Keratinocyte (primary cell): ENCODE measurements at regions not wholly inside any gene's neighbourhood (a gene's known extent, or its start where the extent isn't known, plus 50 kb on each side); places are given as distances from the start of the nearest gene placed in this dataset.

Source experiments
- DNase-seq: peaks from one replicate; pipeline ENCODE4 v3.0.0-alpha.2; 2011; ENCODE audit warnings: low read depth, missing footprints, low spot score
- FAIRE-seq: peaks from 2 replicates; lab custom pipeline; 2011; peaks lifted over from hg19 to GRCh38; lab: Jason Lieb, UNC
- H2AFZ ChIP-seq: 2 replicates; pipeline ENCODE4 v1.6.0; 2012; ENCODE audit warnings: low read length, control low read depth, inconsistent platforms; ENCODE audit not compliant: control insufficient read depth
- H3K27ac ChIP-seq: 2 replicates; pipeline ENCODE4 v1.5.1; 2011; ENCODE audit warnings: low read length; ENCODE audit not compliant: control insufficient read depth, insufficient read depth
- H3K27me3 ChIP-seq: 3 replicates; pipeline ENCODE4 v1.6.0; 2011; ENCODE audit warnings: low read length; ENCODE audit not compliant: control insufficient read depth, insufficient read depth; ENCODE audit errors: extremely low read depth
- H3K36me3 ChIP-seq, 2 experiments: 2 replicates in 1 of 2; 3 replicates in 1 of 2; pipeline ENCODE4 v1.5.1; 2011; ENCODE audit warnings: low read length in 2 of 2, mild to moderate bottlenecking in 1 of 2; ENCODE audit not compliant: control insufficient read depth in 2 of 2, insufficient read depth in 2 of 2; ENCODE audit errors: extremely low read depth in 1 of 2
- H3K4me1 ChIP-seq: 3 replicates; pipeline ENCODE4 v1.5.1; 2011; ENCODE audit warnings: low read length; ENCODE audit not compliant: control insufficient read depth, insufficient read depth; ENCODE audit errors: extremely low read depth
- H3K4me2 ChIP-seq: 3 replicates; pipeline ENCODE4 v1.6.0; 2011; ENCODE audit warnings: low read depth, low read length; ENCODE audit not compliant: control insufficient read depth, insufficient read depth; ENCODE audit errors: extremely low read depth
- H3K4me3 ChIP-seq, 3 experiments: fragments of 200-600 bp in 1 of 3; sonication (generic) in 1 of 3; 2 replicates in 2 of 3; 3 replicates in 1 of 3; pipeline ENCODE4 v1.5.1; 2011 to 2016; ENCODE audit warnings: low read length in 3 of 3, mild to moderate bottlenecking in 3 of 3, control low read depth in 2 of 3, inconsistent platforms in 1 of 3, low read depth in 1 of 3, mixed read lengths in 1 of 3, mixed run types in 1 of 3, moderate library complexity in 1 of 3; ENCODE audit not compliant: control insufficient read depth in 2 of 3, insufficient read depth in 2 of 3; ENCODE audit errors: extremely low read depth in 1 of 3
- H3K79me2 ChIP-seq: 2 replicates; pipeline ENCODE4 v1.6.0; 2012; ENCODE audit warnings: low read length; ENCODE audit not compliant: control insufficient read depth, insufficient read depth
- H3K9ac ChIP-seq: 3 replicates; pipeline ENCODE4 v1.6.0; 2011; ENCODE audit warnings: low read length; ENCODE audit not compliant: control insufficient read depth, insufficient read depth; ENCODE audit errors: extremely low read depth
- H3K9me1 ChIP-seq: 3 replicates; pipeline ENCODE4 v1.6.0; 2011; ENCODE audit warnings: low read length; ENCODE audit not compliant: control insufficient read depth, insufficient read depth; ENCODE audit errors: extremely low read depth
- H3K9me3 ChIP-seq: 2 replicates; pipeline ENCODE4 v1.5.1; 2012; ENCODE audit warnings: low read depth, low read length; ENCODE audit not compliant: control insufficient read depth
- H4K20me1 ChIP-seq: 3 replicates; pipeline ENCODE4 v1.6.0; 2011; ENCODE audit warnings: low read length; ENCODE audit not compliant: control insufficient read depth, insufficient read depth; ENCODE audit errors: extremely low read depth
- EZH2 ChIP-seq: IDR thresholded peaks from one replicate; pipeline ENCODE4 v1.6.1; 2012; ENCODE audit warnings: inconsistent platforms, mild to moderate bottlenecking, low read length, moderate library complexity
- dilution Hi-C: fragments of 300-500 bp; cut with MboI; formaldehyde crosslinking; loops from one replicate; pipeline ENCODE4 v1.7.0; 2020; ENCODE audit warnings: low sequenced_read_pairs; ENCODE audit not compliant: extremely low pct_ligation_motif_present
- TF ChIP-seq, protein P1 (sequence below), 3 experiments: IDR thresholded peaks in 1 of 3; conservative IDR thresholded peaks in 1 of 3; optimal IDR thresholded peaks in 1 of 3; 2 replicates in 2 of 3; 3 replicates in 1 of 3; pipeline versions ENCODE3 to v1.5.1; 2011; ENCODE audit warnings: low read length in 3 of 3, mild to moderate bottlenecking in 3 of 3, moderate library complexity in 2 of 3, control low read depth in 1 of 3, inconsistent platforms in 1 of 3; ENCODE audit not compliant: insufficient read depth in 2 of 3; ENCODE audit errors: extremely low read depth in 1 of 3

DNA sequence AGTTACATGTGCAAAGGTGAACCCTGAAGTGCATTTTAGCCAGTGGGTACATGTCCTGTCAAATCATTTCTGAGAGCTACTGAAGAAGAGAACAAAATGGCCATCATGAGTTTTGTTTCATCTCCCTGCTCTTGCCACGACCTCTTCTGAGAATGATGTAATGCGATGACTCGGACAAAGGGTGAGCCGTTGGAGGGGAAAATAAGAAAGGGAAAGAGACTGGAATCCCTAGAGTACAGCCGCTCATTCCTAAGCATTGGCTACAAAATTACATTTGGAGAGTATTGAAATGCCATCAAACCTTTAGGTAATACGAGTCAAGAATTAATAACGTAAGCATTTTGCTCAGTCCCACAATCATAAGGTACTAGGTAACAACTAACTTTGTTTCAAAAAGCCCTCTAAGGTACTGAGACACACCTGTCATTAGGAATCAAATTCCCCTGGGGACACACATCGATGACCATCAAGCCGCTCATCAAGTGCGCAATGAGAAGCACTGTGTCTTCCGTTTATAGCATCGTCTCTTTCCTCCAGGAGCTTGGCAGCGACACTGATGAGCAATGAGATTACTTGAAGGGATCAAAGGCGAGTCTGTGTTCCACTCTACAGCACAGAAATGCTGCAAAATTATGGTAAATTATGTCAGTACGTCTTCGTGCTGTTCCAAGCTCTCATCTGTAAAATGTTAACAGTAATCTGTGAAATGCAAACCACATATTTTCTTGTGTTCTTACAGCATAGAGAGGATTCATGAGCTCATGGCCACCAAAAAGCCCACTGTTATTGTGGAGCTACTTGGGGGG is 97.3 kb upstream of the PIEZO2 start:
- no peak for FAIRE-seq
- dilution Hi-C loops: no loop called here

DNA sequence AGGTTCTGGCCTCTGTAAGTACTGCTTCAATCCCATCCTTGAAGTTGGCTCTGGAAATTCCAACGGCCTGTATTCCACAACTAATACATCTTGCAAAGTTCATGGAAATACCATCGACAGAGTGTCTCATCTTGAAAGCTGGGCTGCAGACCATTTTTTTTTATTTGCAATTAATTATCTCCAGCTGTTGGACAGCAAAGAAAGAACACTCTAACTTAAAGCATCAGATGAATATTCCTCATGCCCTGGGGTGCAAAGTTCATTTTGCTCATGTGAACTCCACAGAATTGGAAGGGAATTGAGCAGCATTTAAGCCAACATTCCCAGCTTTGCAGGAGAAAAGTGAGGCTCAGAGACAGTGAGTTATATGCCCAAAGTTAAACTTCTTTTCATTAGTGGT is 96.5 kb upstream of the PIEZO2 start:
- Histone ChIP-seq H3K9me3 (peaks cover 2% of the 10 kb centered on the region), H3K79me2 (no peaks in the 10 kb centered on the region), H3K36me3 (no peaks in the 10 kb centered on the region), H3K4me1 (no peaks in the 10 kb centered on the region), H3K4me2 (no peak overlapping the region), H3K4me3 (no peak overlapping the region), H3K27me3 (no peaks in the 10 kb centered on the region), H3K9ac (no peak overlapping the region), H3K27ac (no peak overlapping the region), H4K20me1 (no peaks in the 10 kb centered on the region), H2AFZ (no peak overlapping the region), H3K9me1 (no peaks in the 10 kb centered on the region)
- FAIRE-seq (no peak), DNase-seq (no peak)
- dilution Hi-C loops: no loop called here
- no peak for TF ChIP-seq EZH2
- TF ChIP-seq, protein P1, sequence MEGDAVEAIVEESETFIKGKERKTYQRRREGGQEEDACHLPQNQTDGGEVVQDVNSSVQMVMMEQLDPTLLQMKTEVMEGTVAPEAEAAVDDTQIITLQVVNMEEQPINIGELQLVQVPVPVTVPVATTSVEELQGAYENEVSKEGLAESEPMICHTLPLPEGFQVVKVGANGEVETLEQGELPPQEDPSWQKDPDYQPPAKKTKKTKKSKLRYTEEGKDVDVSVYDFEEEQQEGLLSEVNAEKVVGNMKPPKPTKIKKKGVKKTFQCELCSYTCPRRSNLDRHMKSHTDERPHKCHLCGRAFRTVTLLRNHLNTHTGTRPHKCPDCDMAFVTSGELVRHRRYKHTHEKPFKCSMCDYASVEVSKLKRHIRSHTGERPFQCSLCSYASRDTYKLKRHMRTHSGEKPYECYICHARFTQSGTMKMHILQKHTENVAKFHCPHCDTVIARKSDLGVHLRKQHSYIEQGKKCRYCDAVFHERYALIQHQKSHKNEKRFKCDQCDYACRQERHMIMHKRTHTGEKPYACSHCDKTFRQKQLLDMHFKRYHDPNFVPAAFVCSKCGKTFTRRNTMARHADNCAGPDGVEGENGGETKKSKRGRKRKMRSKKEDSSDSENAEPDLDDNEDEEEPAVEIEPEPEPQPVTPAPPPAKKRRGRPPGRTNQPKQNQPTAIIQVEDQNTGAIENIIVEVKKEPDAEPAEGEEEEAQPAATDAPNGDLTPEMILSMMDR (optimal IDR thresholded peaks at IDR 0.05 in 1 of 3, IDR thresholded peaks at IDR 0.05 in 1 of 3, conservative IDR thresholded peaks at IDR 0.05 in 1 of 3; ENCODE audit: extremely low read depth in 1 of 3, insufficient read depth in 2 of 3, low read length in 3 of 3): no peak

More for the DNA sequence above, 97.3 kb upstream of the PIEZO2 start:
- Histone ChIP-seq H3K9me3 (peaks cover 2% of the 10 kb centered on the region), H3K9me1 (no peaks in the 10 kb centered on the region), H3K9ac (no peak overlapping the region), H3K4me1 (no peaks in the 10 kb centered on the region), H3K27ac (no peak overlapping the region), H3K36me3 (no peaks in the 10 kb centered on the region), H3K79me2 (no peaks in the 10 kb centered on the region), H3K4me3 (no peak overlapping the region), H3K27me3 (no peaks in the 10 kb centered on the region), H4K20me1 (no peaks in the 10 kb centered on the region), H2AFZ (no peak overlapping the region), H3K4me2 (no peak overlapping the region)
- no peak for DNase-seq
- TF ChIP-seq, protein P1 (optimal IDR thresholded peaks at IDR 0.05 in 1 of 3, IDR thresholded peaks at IDR 0.05 in 1 of 3, conservative IDR thresholded peaks at IDR 0.05 in 1 of 3; ENCODE audit: extremely low read depth in 1 of 3, insufficient read depth in 2 of 3, low read length in 3 of 3): no peak
- no peak for TF ChIP-seq EZH2
